Activated T-helper 2 cell treated with anti-CD3 and anti-CD28 coated beads, Interferon-gamma antibody, Interleukin-2, Interleukin-4, amounts not matched to agents 10 μg/mL and 5 μg/mL and 100 μg/mL, durations not matched to agents 14 hours and 24 hours and 36 hours (primary cell): ENCODE measurements at regions not wholly inside any gene's neighbourhood (a gene's known extent, or its start where the extent isn't known, plus 50 kb on each side); places are given as distances from the start of the nearest gene placed in this dataset.
A peak's percentile ranks its signal among the peaks of the same experiment; 100 is the strongest.

ENCODE experiments used
- DNase-seq: peaks from one replicate; pipeline ENCODE4 v3.0.0; 2021; ENCODE audit warnings: low spot score
- H3K27ac Mint-ChIP-seq: one replicate; pipeline ENCODE4 v1.8.0; 2021; ENCODE audit warnings: mixed read lengths
- H3K27me3 Mint-ChIP-seq: one replicate; pipeline ENCODE4 v1.8.0; 2021; ENCODE audit warnings: low read depth, mixed read lengths
- H3K36me3 Mint-ChIP-seq: one replicate; pipeline ENCODE4 v1.8.0; 2021; ENCODE audit warnings: low read depth, mixed read lengths
- H3K4me1 Mint-ChIP-seq: one replicate; pipeline ENCODE4 v1.8.0; 2021; ENCODE audit warnings: low read depth, mixed read lengths
- H3K4me3 Mint-ChIP-seq: one replicate; pipeline ENCODE4 v1.8.0; 2021; ENCODE audit warnings: low read depth, mild to moderate bottlenecking, moderate library complexity, mixed read lengths
- H3K9me3 Mint-ChIP-seq: one replicate; pipeline ENCODE4 v1.8.0; 2021; ENCODE audit warnings: mixed read lengths
- intact Hi-C: fragments of 100-400 bp; cut with micrococcal nuclease; formaldehyde crosslinking; loops from one replicate; pipeline ENCODE4 v1.15.1; 2023

DNA sequence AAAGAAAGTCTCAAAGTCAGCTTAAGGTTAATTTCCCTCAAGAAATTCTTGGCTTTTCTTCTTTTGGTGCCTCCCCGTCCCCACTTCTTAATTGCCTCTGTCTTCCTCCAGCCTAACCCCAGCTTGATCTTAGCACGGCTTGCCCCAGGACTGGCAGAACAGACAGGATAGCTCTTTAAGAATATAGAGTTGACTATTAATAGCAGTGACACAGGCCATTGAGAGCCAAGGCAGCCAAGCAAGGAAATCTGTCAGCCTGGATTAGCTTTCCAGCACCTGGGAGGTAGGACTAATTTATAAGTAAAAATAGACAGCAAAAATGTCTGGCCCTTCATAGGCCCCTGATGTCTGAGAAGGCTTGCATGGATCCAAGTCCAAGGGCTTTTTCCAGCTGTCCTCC lies 384.6 kb upstream of the SLC30A5 start:
- Mint-ChIP-seq H3K4me3 (no peak overlapping the region), H3K4me1 (peaks cover 26% of the 10 kb centered on the region), H3K36me3 (no peaks in the 10 kb centered on the region), H3K9me3 (peaks cover 3% of the 10 kb centered on the region), H3K27ac (no peak overlapping the region), H3K27me3 (peaks cover 7% of the 10 kb centered on the region)
- intact Hi-C loops: no loop called here
- DNase-seq: no peak

DNA sequence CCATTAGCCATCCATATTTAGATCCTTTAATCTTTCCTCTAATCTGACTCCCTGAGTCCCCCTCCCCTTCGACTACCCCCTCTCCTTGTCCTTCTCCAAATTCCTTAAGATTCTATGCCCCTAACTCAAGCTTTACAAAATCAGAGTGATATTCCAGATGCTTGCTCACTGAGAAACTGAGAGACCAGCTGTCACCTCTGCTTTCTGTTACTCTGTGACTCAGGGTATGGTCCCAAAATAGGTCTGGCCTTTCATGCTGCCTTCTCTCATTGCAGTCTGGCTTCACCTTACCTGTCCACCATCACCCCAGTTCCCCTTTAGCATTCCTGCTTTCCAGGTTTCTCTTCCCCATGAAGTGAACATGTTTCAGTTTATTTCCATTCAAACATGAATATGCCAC lies 383.3 kb upstream of the SLC30A5 start:
- H3K9me3 Mint-ChIP-seq: no peaks in the 10 kb centered on the region
- H3K4me1 Mint-ChIP-seq: peaks cover 26% of the 10 kb centered on the region
- intact Hi-C loops: loop anchor here (5.0 kb wide), 1 partner anchor 177 kb away; no protein-coding TSS in a partner anchor
- H3K27ac Mint-ChIP-seq: no peak overlapping the region
- H3K36me3 Mint-ChIP-seq: no peaks in the 10 kb centered on the region
- H3K27me3 Mint-ChIP-seq: peaks cover 3% of the 10 kb centered on the region
- no peak overlapping the region for H3K4me3 Mint-ChIP-seq
- DNase-seq: no peak

DNA sequence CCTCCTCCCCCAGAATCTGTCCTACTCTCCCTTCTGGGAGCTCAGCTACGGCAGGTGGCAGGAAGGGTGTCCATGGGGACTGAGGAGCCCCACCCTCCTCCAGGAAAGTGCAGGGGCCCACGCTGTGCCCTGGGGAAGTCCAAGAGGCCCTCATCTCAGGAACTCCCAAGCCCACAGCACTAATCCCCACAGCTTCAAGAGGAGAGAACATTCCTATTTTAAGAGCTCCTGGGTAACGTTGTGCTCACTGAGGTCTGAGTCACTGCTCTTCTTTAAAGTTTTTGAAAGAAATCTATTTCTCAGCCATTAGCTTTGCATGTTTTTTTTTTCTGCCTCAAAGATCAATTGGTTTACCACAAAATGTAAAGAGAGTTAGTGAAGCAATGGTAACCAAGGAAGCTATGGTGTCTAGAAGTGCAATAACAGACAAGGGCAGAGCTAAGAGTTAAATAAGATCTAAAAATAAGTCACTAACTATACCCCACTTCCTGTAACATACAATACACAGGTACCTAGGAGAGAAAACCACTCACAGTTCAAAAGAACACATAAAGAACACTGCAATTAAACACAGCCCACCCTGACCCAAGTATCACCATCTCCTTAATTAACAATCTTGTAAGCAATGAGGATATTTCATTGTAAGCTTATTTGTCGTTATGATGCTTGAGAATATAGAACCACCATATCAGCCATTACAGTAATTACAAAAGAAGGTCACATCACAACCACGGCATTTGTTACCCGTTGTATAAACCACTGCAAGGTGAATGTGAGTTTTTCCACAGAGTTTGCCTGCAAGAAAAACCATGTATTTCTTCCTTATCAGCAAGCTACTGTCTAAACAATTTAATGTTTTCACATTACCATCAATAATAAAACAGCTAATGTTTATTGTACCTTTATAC lies 382.3 kb upstream of the SLC30A5 start:
- intact Hi-C loops: loop anchor here (5.0 kb wide), 1 partner anchor 176 kb away; no protein-coding TSS in a partner anchor
- DNase-seq: peak; percentile 10
- peak overlapping the region; percentile 79 for H3K27ac Mint-ChIP-seq
- H3K4me3 Mint-ChIP-seq: peak overlapping the region; percentile 44
- no peaks in the 10 kb centered on the region for H3K9me3 Mint-ChIP-seq
- peaks cover 26% of the 10 kb centered on the region for H3K4me1 Mint-ChIP-seq
- H3K36me3 Mint-ChIP-seq: no peaks in the 10 kb centered on the region
- no peaks in the 10 kb centered on the region for H3K27me3 Mint-ChIP-seq

DNA sequence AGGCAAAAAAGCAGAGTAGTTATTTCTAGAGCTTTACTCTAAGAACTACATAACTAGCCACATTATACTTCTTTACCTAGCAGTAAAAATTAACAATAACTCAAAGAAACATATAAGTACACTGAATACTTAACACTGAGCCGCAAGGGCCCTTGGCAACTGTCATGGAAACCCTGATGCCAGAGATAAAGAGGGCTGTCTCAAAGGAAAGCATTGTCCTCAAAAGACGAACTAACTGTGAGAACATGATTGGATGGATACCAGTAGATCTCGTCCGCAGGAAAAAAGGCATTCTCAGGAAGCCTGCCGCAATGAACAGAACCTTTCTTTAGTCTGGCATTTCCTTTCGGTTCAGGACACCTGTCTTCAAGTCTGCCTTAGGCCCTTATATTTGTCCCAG lies 379.0 kb upstream of the SLC30A5 start:
- peaks cover 5% of the 10 kb centered on the region for H3K27me3 Mint-ChIP-seq
- no peak overlapping the region for H3K27ac Mint-ChIP-seq
- peaks cover 26% of the 10 kb centered on the region for H3K4me1 Mint-ChIP-seq
- no peaks in the 10 kb centered on the region for H3K36me3 Mint-ChIP-seq
- intact Hi-C loops: loop anchor here (5.0 kb wide), 1 partner anchor 172 kb away; no protein-coding TSS in a partner anchor
- no peak for DNase-seq
- H3K4me3 Mint-ChIP-seq: no peak overlapping the region
- H3K9me3 Mint-ChIP-seq: no peaks in the 10 kb centered on the region

DNA sequence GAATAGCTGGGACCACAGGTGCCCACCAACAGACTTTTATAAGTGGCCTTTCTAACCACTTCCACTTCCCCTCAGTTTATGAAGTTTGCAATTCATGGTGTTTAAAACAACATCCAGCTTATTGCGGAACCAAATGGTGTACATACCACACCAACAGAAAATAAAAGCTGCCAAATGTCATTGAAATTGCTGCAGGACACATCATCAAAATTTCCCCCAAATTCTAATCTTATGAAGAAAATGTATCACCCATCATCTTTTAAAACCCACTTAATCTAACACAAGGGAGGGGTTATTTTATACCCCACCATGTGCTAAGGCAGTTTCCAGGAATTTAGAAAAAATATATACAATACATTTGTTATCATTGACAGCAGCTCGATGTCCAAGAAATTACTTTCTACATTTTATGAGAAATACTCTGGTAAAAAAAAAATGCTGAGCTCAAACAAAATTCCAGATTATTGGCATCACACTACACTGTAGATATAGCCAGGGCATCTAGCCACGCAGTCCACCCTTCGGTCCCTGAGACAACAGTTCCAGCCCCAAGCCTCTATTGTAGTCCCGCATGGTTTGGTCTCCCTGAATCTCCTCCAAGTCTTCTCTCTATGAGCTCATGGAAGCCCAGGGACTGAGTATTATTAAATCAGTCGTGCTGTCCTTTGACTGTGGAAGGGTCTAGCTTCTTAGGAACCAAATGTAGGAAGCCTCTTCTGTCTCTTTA lies 372.8 kb upstream of the SLC30A5 start:
- peaks cover 2% of the 10 kb centered on the region for H3K4me1 Mint-ChIP-seq
- intact Hi-C loops: no loop called here
- no peak for DNase-seq
- peaks cover 5% of the 10 kb centered on the region for H3K27me3 Mint-ChIP-seq
- H3K9me3 Mint-ChIP-seq: peaks cover 10% of the 10 kb centered on the region
- no peak overlapping the region for H3K4me3 Mint-ChIP-seq
- no peak overlapping the region for H3K27ac Mint-ChIP-seq
- no peaks in the 10 kb centered on the region for H3K36me3 Mint-ChIP-seq

DNA sequence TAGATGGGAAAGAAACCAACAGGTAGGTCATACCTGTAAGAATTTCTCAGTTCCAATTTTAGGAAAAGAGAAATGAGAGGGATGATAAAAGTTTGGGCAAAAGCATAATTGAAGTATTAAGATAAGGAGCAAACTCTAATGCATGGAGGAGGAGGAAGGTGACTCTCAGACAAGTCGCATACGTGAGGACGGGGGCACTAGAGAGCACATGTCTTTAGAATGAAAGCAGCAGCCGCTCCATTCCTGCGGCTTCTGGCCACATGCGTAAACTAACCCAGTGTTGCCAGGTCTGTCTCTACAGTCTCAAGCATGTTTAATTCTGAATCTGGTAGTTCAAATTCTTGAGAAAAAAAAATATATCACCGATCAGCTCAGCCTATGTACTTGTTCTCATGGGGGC lies 371.5 kb upstream of the SLC30A5 start:
- no peak overlapping the region for H3K4me3 Mint-ChIP-seq
- H3K36me3 Mint-ChIP-seq: no peaks in the 10 kb centered on the region
- H3K4me1 Mint-ChIP-seq: peaks cover 5% of the 10 kb centered on the region
- peaks cover 10% of the 10 kb centered on the region for H3K9me3 Mint-ChIP-seq
- intact Hi-C loops: no loop called here
- DNase-seq: no peak
- H3K27ac Mint-ChIP-seq: no peak overlapping the region
- peaks cover 5% of the 10 kb centered on the region for H3K27me3 Mint-ChIP-seq

DNA sequence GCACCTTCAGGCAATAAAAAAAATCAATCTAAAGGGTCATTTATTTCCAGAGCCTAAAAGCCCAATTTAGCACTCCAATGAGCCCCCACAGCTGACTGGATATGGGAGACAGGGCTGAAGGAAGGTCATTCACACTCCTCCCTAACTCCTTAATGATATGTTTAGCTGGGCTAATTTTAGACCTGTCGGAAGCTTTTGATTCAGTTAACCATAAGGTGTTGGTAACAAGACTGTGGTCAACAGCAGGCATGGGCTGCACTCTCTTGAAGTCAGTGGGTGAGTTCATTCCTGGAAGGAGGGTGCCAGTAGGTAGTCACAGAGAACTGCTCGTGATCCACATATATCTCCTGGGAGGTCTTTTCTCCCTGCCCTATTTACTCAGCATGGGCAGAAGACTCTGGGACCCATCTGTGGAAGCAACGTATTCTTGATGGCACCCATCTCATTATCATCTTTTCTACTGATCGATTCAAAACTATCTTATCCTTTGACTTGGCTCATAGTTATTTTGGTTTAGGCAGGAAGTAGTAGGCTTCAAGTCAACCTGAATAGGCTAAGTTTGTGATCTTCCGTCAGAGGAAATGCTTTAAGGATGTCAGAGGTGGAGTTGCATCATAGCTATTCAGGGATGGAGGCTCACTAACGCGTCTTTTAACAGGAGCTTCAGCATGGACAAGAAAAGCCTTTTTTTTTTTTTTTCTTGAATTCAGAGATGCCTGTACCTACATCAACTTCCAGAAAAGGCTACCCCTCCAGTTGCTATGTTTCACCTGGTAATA lies 367.7 kb upstream of the SLC30A5 start:
- Mint-ChIP-seq H3K36me3 (no peaks in the 10 kb centered on the region), H3K9me3 (peaks cover 10% of the 10 kb centered on the region), H3K27ac (no peak overlapping the region), H3K27me3 (peaks cover 2% of the 10 kb centered on the region), H3K4me1 (peaks cover 5% of the 10 kb centered on the region), H3K4me3 (no peak overlapping the region)
- no peak for DNase-seq
- intact Hi-C loops: no loop called here

DNA sequence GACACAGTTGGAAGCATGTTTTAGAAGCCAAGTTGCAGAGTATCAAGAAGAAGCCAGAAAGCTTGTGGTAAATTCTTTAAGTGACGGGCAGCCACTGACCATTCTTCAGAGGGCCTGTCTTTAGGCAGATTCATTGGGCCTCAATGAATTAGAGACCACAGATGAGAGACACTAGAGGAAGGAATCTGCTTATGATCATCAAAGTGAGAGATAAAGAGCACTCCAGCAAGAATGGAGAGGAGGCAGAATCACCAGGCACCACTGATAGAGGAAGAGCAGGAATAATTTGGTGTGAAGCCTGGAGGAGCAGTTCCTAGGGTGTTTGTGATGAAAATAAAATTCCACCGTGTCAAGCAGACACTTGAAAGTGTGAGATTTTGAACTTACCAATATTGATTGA lies 365.9 kb upstream of the SLC30A5 start:
- no peak overlapping the region for H3K4me3 Mint-ChIP-seq
- intact Hi-C loops: no loop called here
- H3K4me1 Mint-ChIP-seq: peaks cover 5% of the 10 kb centered on the region
- H3K27ac Mint-ChIP-seq: no peak overlapping the region
- H3K9me3 Mint-ChIP-seq: peaks cover 5% of the 10 kb centered on the region
- peaks cover 2% of the 10 kb centered on the region for H3K27me3 Mint-ChIP-seq
- no peak for DNase-seq
- no peaks in the 10 kb centered on the region for H3K36me3 Mint-ChIP-seq

DNA sequence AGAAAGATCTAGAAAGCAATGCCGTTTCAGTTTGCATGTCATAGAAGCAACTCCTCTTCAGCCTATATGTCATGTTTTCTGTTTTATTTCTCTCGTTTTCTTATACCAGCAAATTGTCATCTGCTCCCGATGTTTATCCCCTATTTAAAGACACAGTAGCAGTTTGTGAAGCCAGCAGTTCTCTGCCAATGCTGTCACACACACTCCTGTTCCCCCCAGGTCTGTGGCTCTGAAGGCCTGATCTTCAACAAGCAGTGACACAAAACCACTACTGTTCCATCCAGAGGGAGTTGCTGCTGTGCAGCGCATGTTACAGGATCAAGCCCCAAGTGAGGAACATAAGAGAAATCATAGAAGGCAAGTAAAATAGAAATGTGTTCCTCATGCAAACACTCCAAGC lies 364.1 kb upstream of the SLC30A5 start:
- peaks cover 5% of the 10 kb centered on the region for H3K4me1 Mint-ChIP-seq
- peaks cover 2% of the 10 kb centered on the region for H3K27me3 Mint-ChIP-seq
- no peak overlapping the region for H3K27ac Mint-ChIP-seq
- DNase-seq: no peak
- intact Hi-C loops: no loop called here
- H3K9me3 Mint-ChIP-seq: no peaks in the 10 kb centered on the region
- no peaks in the 10 kb centered on the region for H3K36me3 Mint-ChIP-seq
- H3K4me3 Mint-ChIP-seq: no peak overlapping the region

DNA sequence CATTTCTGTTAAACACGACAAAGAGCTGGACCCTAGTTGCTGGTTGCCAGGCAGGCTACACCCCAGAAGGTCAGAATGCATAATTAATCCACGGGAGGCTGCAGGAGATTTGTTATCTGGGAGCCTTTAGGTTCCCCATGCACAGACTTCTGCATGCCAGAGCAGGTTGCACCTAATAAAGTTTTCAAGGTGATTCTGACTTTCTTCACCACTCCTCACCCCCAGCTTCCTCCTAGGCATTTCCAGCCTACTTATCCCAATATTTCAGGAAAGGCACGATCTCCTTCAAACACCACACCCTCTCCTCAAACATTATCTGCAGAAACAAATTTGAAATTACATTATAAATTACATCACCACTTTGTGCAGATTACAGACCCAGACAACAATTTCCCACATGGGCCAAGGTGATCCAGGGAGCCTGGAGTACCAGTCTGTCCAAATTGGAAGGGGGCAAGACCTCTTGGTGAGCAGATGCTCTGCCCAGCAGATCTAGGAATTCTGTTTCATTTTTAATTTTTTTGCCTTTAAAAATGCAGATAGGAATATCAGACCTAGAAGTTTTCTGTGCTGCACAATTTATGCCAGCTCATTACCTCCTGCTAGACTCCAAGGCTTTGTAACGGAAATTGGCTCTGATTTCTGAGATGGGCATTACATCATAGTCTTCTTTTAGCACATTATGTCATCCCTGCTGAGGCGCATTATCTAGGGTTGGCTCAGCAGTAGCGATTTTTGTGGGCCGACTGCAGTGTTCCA lies 363.4 kb upstream of the SLC30A5 start:
- intact Hi-C loops: no loop called here
- Mint-ChIP-seq H3K9me3 (no peaks in the 10 kb centered on the region), H3K36me3 (no peaks in the 10 kb centered on the region), H3K4me3 (no peak overlapping the region), H3K4me1 (peaks cover 5% of the 10 kb centered on the region), H3K27me3 (peaks cover 2% of the 10 kb centered on the region), H3K27ac (no peak overlapping the region)
- no peak for DNase-seq

DNA sequence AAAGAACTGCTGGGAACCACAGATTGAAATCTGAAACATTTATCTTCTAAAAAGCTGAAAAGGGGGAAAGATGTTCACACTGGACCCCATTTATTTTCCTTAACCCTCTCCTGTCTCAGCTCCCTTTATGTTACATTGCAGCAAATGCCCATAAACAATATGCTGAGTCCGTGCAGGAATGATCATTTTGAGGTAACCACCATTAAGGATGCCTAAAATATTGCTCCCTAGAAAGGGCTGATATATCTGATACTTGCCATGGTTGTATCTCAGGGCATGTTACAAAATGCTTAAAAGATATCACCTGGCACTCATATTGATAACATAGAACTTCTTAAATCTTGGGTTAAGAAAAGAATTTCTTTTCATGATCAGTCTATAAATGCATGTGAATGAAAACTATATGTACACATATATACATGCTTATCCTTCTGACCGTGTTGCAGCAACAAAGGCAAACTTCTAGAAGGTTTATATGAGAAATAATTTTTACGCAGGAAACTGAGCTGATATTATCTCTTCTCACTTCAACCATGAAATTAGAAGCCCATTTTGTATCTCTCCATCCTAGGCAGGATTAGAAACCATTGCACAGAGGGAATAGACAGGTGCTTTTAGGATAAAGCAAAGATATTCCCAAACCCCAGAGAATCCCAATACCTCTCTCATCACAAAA lies 362.7 kb upstream of the SLC30A5 start:
- peaks cover 2% of the 10 kb centered on the region for H3K27me3 Mint-ChIP-seq
- no peaks in the 10 kb centered on the region for H3K36me3 Mint-ChIP-seq
- peaks cover 3% of the 10 kb centered on the region for H3K4me1 Mint-ChIP-seq
- DNase-seq: no peak
- no peak overlapping the region for H3K4me3 Mint-ChIP-seq
- H3K9me3 Mint-ChIP-seq: no peaks in the 10 kb centered on the region
- intact Hi-C loops: no loop called here
- no peak overlapping the region for H3K27ac Mint-ChIP-seq

DNA sequence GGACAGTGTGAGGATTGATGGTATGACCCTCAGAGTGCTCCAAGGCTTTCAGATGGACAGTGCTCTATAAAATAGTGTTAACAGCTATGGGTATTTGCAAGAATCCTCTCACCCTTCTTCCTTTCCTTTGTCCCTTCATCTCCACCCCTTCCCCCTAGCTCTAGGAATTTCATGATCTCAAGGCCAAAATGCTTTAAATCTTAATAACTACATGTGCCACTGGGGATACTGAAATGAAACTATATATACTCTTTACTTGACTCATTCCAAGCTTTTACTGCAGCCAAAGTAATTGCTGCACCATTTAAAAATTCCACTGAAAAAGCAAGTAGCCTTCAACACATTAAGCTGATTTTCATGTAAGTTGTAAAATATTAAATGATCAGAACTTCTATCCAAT lies 361.6 kb upstream of the SLC30A5 start:
- no peaks in the 10 kb centered on the region for H3K36me3 Mint-ChIP-seq
- no peaks in the 10 kb centered on the region for H3K4me1 Mint-ChIP-seq
- DNase-seq: no peak
- intact Hi-C loops: no loop called here
- no peak overlapping the region for H3K27ac Mint-ChIP-seq
- H3K27me3 Mint-ChIP-seq: peaks cover 2% of the 10 kb centered on the region
- H3K9me3 Mint-ChIP-seq: no peaks in the 10 kb centered on the region
- H3K4me3 Mint-ChIP-seq: no peak overlapping the region
